Ascending aorta (tissue), 2 donors: ENCODE measurements at regions not wholly inside any gene's neighbourhood (a gene's known extent, or its start where the extent isn't known, plus 50 kb on each side); places are given as distances from the start of the nearest gene placed in this dataset.

Source experiments
- DNase-seq, 2 donors: peaks; one replicate each; pipeline ENCODE4 v3.0.0-alpha.2; 2019; ENCODE audit warnings: low spot score in 2 of 2
- H3K27ac ChIP-seq, 2 donors: fragments of 200-600 bp; sonication (generic); one replicate each; pipeline ENCODE4 v1.5.1; 2016 to 2017; ENCODE audit warnings: mild to moderate bottlenecking in 1 of 2
- H3K27me3 ChIP-seq: fragments of 200-600 bp; sonication (generic); one replicate; pipeline ENCODE4 v1.5.1; 2017
- H3K36me3 ChIP-seq, 2 donors: fragments of 200-600 bp; sonication (generic); one replicate each; pipeline ENCODE4 v1.5.1; 2016
- H3K4me1 ChIP-seq, 2 donors: fragments of 200-600 bp; sonication (generic); one replicate each; pipeline ENCODE4 v1.5.1; 2016 to 2017; ENCODE audit warnings: mild to moderate bottlenecking in 1 of 2
- H3K4me3 ChIP-seq, 2 donors: fragments of 200-600 bp; sonication (generic); one replicate each; pipeline ENCODE4 v1.5.1; 2016 to 2017; ENCODE audit warnings: mild to moderate bottlenecking in 1 of 2
- H3K9me3 ChIP-seq, 2 donors: fragments of 200-600 bp; sonication (generic); one replicate each; pipeline ENCODE4 v1.5.1; 2016
- intact Hi-C: fragments of 100-400 bp; cut with DNase I; formaldehyde crosslinking; loops from one replicate; pipeline ENCODE4 v1.15.1; 2023
- TF ChIP-seq, protein P1 (sequence below), 3 experiments: fragments of 200-600 bp in 2 of 3; fragments of 450-650 bp in 1 of 3; sonication (generic) in 2 of 3; IDR thresholded peaks; one replicate each; pipeline ENCODE4 v1.5.1; 2016 to 2019; ENCODE audit warnings: antibody characterized with exemption in 3 of 3, mild to moderate bottlenecking in 1 of 3, moderate library complexity in 1 of 3

DNA sequence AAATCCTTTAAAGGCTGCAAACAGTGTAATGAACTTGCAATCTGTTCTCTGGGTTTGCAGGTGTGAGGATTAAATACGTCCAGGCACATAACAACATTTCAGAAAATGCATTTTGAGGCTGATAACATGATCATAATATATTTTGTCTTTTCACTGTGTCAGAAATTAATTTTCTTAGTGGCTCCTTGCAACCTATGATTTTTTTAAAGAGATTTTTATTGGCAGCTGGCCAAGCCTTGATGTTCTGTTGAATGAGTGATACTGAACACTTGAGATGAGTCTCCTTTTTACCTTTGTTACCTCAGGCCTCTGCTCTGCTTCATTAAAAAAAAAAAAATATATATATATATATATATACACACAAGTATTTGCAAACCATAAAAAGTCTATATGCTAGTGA, 68.2 kb upstream of the TENM3 start:
- TF ChIP-seq, protein P1, sequence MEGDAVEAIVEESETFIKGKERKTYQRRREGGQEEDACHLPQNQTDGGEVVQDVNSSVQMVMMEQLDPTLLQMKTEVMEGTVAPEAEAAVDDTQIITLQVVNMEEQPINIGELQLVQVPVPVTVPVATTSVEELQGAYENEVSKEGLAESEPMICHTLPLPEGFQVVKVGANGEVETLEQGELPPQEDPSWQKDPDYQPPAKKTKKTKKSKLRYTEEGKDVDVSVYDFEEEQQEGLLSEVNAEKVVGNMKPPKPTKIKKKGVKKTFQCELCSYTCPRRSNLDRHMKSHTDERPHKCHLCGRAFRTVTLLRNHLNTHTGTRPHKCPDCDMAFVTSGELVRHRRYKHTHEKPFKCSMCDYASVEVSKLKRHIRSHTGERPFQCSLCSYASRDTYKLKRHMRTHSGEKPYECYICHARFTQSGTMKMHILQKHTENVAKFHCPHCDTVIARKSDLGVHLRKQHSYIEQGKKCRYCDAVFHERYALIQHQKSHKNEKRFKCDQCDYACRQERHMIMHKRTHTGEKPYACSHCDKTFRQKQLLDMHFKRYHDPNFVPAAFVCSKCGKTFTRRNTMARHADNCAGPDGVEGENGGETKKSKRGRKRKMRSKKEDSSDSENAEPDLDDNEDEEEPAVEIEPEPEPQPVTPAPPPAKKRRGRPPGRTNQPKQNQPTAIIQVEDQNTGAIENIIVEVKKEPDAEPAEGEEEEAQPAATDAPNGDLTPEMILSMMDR (IDR thresholded peaks at IDR 0.05), result no peak
- H3K4me3 ChIP-seq, result no peak overlapping the region
- no peaks in the 10 kb centered on the region for H3K4me1 ChIP-seq
- H3K27me3 ChIP-seq, result no peaks in the 10 kb centered on the region
- intact Hi-C loops, result no loop called here
- no peak overlapping the region for H3K27ac ChIP-seq
- no peaks in the 10 kb centered on the region for H3K9me3 ChIP-seq
- no peaks in the 10 kb centered on the region for H3K36me3 ChIP-seq
- no peak for DNase-seq

DNA sequence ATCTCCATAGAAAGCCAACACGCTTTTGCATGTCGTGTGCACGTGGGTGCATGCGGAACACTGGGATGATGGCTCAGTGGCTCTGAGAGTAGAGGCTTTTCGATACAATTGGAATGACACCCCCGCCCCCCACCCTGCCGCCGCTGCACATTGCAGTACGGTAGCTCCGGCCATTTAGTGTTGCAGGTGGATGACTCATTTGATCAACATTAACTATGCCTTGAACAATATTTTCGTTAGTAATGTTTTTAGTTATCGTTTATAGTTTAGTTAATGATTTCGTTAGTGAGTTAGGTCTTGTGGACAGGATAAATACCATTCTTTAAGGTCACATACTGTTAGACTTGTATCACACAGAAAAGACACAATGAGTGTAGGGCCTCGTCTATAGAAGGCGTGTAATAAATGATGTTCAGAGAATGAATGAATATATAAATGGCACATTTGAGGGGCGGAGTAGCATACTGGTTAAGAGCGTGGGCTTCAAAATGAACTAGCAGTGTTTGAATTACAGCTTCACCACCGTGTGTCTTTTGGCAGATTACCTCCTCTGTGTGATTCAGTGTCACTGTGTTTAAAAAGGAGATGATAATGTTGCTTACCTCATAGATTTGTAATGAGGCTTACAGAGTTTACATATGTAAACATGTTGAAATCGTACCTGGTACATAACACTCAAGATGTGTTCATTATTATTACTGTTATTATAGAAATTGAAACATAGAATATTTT, 67.2 kb upstream of the TENM3 start:
- Histone ChIP-seq H3K36me3 (no peaks in the 10 kb centered on the region), H3K27me3 (no peaks in the 10 kb centered on the region), H3K27ac (no peak overlapping the region), H3K4me3 (no peak overlapping the region), H3K4me1 (no peaks in the 10 kb centered on the region), H3K9me3 (no peaks in the 10 kb centered on the region)
- DNase-seq, result no peak
- intact Hi-C loops, result no loop called here
- TF ChIP-seq, protein P1 (IDR thresholded peaks at IDR 0.05), result no peak

DNA sequence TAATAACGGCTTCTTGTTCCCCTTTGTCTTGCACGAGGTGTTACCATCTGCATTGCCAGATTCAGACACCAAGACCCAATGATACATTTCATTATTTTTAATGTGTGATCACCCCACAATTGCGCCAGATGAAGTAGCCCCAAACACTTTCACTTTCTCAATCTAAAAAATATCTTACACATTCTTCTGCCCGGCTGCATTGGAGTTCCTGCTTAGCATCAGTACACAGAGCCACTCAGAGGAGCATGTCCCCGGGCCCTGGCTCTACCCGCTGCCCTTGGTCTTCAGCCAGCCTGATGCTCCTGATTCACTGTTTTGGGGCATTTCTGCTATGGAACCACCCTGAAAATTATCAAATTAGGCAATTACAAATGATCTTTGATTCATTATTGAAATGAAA, 66.0 kb upstream of the TENM3 start:
- Histone ChIP-seq H3K4me3 (no peak overlapping the region), H3K27me3 (no peaks in the 10 kb centered on the region)
- intact Hi-C loops, result no loop called here

DNA sequence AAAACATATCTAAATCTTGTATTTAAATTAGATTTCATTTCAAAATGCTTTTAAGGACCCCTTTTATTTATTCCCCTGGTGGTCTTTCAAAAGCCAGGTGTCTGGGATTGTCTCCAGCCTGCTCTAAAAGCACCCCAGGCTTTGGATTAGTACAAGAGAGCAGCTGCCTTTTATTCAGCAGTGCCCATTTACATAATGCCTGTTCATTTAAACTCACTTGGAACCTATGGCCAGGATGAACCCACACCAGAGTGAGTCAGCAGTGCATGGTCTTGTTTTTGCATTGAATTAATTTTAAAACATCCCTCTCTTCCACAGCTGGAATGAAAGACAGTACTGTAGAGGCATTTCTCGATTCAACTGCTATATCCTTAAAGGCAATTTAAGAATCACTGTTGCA, 64.1 kb upstream of the TENM3 start:
- H3K27me3 ChIP-seq, result no peaks in the 10 kb centered on the region
- no peak overlapping the region for H3K27ac ChIP-seq
- intact Hi-C loops, result no loop called here
- TF ChIP-seq, protein P1 (IDR thresholded peaks at IDR 0.05), result no peak
- H3K9me3 ChIP-seq, result no peaks in the 10 kb centered on the region
- no peaks in the 10 kb centered on the region for H3K36me3 ChIP-seq
- no peak overlapping the region for H3K4me3 ChIP-seq
- no peak for DNase-seq
- no peaks in the 10 kb centered on the region for H3K4me1 ChIP-seq

More for the DNA sequence above, 66.0 kb upstream of the TENM3 start:
- H3K27ac ChIP-seq, result no peak overlapping the region
- no peaks in the 10 kb centered on the region for H3K4me1 ChIP-seq
- H3K36me3 ChIP-seq, result no peaks in the 10 kb centered on the region
- no peak for DNase-seq
- H3K9me3 ChIP-seq, result no peaks in the 10 kb centered on the region
- TF ChIP-seq, protein P1 (IDR thresholded peaks at IDR 0.05), result no peak

DNA sequence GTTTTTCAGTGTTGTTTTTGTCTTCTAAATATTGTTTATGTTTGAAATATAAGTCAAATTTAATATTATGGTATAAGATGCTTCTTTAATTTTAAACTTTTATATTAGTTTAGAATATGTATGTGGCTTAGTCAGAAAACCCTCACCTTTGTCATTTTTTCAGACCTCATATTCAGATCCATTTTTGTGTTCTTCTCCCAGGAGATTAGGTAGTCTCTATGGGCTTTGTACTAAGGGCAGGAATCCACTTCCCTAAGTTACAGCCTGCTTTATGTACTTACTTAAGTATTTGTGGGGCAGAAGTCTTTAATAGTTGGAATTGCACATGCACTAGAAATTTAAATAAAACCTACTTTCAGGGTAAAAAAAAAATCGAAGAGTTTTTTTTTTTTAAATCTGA, 63.5 kb upstream of the TENM3 start:
- no peak for DNase-seq
- Histone ChIP-seq H3K36me3 (no peaks in the 10 kb centered on the region), H3K27ac (no peak overlapping the region), H3K9me3 (no peaks in the 10 kb centered on the region), H3K27me3 (no peaks in the 10 kb centered on the region), H3K4me1 (no peaks in the 10 kb centered on the region), H3K4me3 (no peak overlapping the region)
- intact Hi-C loops, result no loop called here
- TF ChIP-seq, protein P1 (IDR thresholded peaks at IDR 0.05), result no peak

DNA sequence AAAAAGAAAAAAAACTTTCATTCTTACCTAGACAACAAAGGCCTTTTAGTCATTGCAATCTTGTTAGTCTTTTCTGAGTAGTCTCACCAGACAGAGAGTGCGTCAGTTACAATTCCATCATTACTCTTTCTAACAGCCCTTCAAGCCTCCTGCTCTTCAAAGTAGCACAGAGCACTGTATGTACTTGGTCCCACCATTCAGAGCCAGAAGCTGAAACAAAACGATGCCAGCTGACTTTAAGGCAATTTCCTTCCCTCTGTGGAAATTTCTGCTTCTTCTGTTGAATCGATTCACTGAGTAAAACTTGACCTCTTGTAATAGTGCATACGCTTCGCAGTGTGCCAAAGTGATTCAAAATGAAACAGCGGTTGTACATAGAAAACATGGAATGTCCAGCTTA, 57.7 kb upstream of the TENM3 start:
- intact Hi-C loops, result no loop called here
- Histone ChIP-seq H3K27ac (no peak overlapping the region), H3K4me1 (no peaks in the 10 kb centered on the region), H3K9me3 (no peaks in the 10 kb centered on the region), H3K4me3 (no peak overlapping the region), H3K36me3 (no peaks in the 10 kb centered on the region), H3K27me3 (no peaks in the 10 kb centered on the region)
- TF ChIP-seq, protein P1 (IDR thresholded peaks at IDR 0.05), result no peak
- no peak for DNase-seq
